GM19351 (cell line): ENCODE measurements at regions not wholly inside any gene's neighbourhood (a gene's known extent, or its start where the extent isn't known, plus 50 kb on each side); places are given as distances from the start of the nearest gene placed in this dataset.

Experiments used
- ATAC-seq: cut with Tn5 transposase; IDR thresholded peaks from one replicate; pipeline ENCODE4 v1.9.1; 2021; ENCODE audit warnings: mild to moderate bottlenecking, moderate library complexity; ENCODE audit not compliant: unreplicated experiment

DNA sequence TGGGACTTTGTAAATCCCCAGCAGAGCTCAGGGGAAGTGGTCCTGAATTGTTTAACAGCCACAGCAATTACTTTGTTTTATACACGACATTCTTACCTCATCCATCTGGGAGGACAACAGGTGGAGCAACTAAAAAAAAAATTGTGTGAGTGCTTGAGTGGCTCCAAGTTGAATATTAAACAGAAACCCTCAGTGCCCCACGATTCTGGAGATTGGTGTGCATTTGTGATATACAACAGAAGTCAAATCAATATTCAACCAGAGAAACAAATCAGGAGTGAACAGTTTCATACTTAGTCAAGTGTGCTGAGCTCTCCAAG, 204.8 kb downstream of the HAPSTR1 start:
- ATAC-seq, result no peak

DNA sequence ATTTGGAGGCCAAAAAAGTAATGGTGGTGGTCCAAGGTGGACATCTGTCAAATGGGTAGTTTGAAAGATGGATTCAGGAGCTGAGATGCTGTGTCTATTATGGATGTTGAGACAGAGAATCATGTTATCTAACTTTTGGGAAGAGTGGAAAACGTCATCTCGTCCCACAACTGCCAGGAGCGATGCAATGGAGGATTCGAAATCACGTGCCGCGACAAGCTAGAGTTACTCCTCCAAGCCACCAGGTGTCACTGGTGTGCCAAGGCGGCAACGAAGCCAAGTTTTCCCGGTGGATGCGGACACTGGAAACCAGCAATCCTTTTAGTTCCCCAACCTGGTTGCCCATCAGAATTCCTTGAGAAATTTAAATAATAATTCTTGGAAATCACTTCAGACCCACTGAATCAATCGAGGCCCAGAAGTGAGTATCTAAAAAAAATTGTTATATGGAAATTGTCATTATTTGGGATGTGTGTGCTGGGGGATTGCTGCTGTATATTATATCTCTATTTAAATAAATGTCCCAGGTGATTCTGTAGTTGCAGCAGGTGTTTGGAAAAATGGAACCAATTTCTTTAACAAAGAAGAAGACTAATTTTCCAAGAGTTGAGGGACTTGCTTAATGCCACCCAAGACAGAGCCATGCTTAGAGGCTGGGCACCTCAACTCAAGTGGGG, 206.1 kb downstream of the HAPSTR1 start:
- no peak for ATAC-seq

- ATAC-seq, result no peak
Measured at GRCh38 chr16:9300252-9300651, 208.8 kb downstream of the HAPSTR1 start.

DNA sequence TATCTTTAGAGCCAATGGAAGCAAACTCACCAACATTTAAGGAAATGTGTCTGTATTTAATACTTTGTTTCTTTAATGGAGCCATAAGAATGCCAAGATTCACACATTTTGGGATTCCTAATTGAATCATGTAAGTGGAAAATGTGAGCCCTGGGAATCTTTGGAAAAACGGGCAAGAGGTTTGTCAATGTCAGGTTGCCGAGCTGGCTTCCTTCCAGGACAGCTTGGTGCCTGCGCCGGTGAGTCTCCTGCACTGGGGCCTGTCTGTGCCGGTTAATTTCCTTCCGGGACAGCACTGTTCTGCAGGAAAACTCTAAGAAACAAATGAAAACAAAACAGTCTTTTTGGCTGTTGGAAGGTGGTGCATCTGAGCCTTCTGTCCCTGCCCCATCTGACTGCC, 210.6 kb downstream of the HAPSTR1 start:
- ATAC-seq, result no peak

DNA sequence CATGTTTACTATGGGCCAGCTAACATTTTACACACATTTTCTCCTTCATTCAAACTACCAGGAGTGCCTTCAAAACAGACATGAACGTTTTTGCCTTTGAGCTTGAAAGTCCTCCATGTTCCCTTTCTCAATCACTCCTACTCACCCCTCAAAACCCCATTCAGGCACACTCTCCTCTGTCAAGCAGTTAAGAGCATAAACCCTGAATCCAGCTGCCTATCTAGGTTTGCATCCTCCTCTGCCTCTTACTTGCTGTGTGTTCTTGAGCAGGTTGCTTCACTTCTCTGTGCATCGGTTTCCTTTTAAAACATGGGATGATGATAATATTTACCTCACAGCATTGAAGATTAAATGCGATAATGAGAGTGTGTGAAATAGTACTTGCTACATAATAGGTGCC, 215.3 kb downstream of the HAPSTR1 start:
- no peak for ATAC-seq

GRCh38 chr16:9307446-9307845, 216.0 kb downstream of the HAPSTR1 start:
- ATAC-seq, result no peak

- no peak for ATAC-seq
Measured at GRCh38 chr16:9308356-9308801, 216.9 kb downstream of the HAPSTR1 start.

DNA sequence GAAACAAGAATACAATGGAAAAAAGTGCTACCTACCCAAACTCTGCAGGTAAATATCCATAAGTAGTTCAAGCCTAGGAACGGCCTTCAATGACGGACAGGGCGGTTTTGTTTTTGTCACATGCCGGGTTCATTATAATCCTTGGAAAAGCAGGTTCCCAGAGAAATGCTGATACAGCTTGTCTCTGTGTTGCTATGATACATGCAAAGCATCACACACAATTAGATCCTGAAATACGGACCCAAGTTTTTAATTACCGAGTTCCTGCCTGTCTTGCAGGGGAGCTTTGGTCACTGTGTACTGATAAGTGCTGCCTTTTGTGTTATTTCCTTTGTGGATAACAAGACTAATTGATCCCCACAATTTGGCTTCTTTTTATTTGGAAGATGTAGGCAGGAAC, 217.4 kb downstream of the HAPSTR1 start:
- no peak for ATAC-seq

- ATAC-seq, result no peak
Measured at GRCh38 chr16:9309844-9310243, 218.4 kb downstream of the HAPSTR1 start.

DNA sequence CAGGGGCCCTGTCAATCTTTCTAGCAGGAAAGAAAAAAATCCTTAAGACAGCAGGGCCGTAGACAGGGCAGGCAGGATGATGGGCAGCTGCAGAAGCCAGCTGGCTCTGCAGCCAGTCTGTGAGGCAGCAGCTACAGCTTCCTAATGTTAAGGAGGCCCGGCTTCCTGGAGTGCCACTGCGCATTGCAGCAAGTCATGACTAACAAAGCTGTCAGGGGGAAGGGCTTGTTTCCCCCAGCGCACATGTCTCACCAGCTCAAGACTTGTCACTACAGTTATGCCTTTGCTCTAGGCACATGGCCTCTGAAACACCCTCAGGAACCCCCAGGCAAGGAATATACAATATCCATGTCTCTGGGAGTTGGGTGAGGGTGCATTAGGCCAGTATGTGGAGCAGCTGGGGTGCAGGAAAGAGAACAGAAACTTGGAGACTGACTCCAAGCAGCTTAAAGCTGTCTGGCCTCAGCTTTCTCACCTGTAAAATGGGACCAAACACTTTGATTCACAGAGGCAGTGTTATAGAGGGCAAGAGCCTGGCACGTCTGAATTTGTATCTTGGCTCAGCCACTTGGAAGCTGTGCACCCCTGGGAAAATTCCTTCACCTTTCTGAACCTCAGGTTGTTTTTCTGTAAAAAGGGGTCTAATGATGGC, 220.0 kb downstream of the HAPSTR1 start:
- no peak for ATAC-seq

GRCh38 chr16:9316008-9316407, 224.6 kb downstream of the HAPSTR1 start:
- ATAC-seq, result no peak

GRCh38 chr16:9316615-9317014, 225.2 kb downstream of the HAPSTR1 start:
- ATAC-seq, result no peak

- ATAC-seq, result no peak
Measured at GRCh38 chr16:9318764-9319163, 227.3 kb downstream of the HAPSTR1 start.

- no peak for ATAC-seq
Measured at GRCh38 chr16:9322769-9323168, 231.3 kb downstream of the HAPSTR1 start.

DNA sequence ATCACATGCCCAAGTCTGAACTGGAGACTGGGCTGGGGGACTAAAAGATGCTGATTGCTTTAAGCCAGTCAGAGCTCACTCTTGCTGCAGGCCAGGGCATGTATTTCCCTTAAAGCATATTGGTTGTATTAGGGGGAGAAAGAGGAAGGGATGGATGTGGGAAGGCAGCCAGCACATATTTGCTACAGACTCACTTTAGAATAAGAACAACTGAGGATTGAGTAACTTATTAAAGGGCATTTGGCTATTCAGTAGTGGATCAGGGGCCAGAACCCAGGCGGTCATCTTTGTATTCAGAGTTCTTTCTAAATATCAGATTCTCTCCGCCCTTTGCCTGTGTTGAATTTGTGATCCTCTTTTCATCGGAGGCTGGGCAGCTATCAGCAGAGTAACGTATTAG, 231.7 kb downstream of the HAPSTR1 start:
- no peak for ATAC-seq

- ATAC-seq, result no peak
Measured at GRCh38 chr16:9327253-9327652, 235.8 kb downstream of the HAPSTR1 start.

DNA sequence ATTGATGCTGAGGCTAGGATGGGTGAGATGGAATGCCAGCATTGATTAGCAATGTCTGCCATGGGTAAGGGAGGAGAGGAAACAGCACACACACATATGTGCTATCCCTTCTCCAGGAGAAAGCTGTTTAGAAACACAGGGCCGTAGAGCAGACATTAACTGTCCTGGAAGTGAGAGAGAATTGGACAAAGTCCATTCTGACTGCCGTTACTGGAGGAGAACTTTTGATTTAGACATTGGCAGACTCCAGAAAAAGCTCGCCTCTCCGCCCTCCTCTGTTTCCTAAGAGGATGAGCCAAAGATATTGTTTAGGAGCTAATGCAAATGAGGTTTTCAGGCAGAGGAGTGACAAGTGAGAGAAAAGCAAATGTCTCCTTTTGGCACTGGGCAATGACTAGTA, 237.0 kb downstream of the HAPSTR1 start:
- ATAC-seq, result no peak

- no peak for ATAC-seq
Measured at GRCh38 chr16:9330095-9330494, 238.7 kb downstream of the HAPSTR1 start.

DNA sequence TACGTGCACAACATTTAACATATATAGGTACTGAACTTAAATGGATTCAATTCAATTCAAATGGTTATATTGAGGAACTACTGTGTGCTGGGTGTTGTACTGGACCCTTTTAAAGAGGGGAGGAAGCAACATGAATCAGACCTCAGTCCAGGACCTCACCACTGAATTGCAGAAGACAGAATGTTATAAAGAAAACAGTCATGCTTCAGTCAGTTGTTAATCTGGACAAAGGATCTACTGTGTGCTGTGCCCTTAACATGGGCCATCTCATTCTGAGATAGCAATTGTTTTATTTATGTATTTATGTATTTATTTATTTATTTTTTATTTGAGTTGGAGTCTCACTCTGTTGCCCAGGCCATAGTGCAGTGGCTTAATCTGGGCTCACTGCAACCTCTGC, 240.1 kb downstream of the HAPSTR1 start:
- no peak for ATAC-seq

- no peak for ATAC-seq
Measured at GRCh38 chr16:9332574-9333148, 241.2 kb downstream of the HAPSTR1 start.

GRCh38 chr16:9333469-9333868, 242.0 kb downstream of the HAPSTR1 start:
- ATAC-seq, result no peak

- ATAC-seq, result no peak
Measured at GRCh38 chr16:9334103-9334502, 242.7 kb downstream of the HAPSTR1 start.
